Middle frontal gyrus (tissue), 1 donor: ENCODE measurements at regions not wholly inside any gene's neighbourhood (a gene's known extent, or its start where the extent isn't known, plus 50 kb on each side); places are given as distances from the start of the nearest gene placed in this dataset.

Source experiments
- DNase-seq: peaks from one replicate; pipeline ENCODE4 v3.0.0-alpha.2; 2015; ENCODE audit warnings: low spot score; ENCODE audit errors: extremely low spot score

DNA sequence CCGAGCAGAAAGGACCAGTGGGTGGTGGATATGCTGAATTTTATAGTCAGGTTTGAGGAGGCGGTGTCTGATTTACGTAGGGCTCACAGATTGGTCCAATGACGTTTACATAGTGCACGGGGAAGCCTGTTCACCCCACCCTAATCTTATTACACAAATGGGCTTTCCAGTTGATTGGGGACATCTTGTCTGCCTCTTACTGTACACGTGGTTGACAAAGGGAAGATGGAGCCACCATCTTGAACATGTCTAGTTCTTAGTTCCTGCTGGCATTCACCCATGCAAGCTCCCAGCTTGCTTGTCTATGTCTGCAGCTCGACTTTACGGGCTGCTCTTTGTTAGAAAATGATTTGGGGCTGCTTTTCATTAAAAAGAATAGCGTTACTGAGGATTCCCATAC lies 332.0 kb upstream of the SLCO3A1 start:
- no peak for DNase-seq

DNA sequence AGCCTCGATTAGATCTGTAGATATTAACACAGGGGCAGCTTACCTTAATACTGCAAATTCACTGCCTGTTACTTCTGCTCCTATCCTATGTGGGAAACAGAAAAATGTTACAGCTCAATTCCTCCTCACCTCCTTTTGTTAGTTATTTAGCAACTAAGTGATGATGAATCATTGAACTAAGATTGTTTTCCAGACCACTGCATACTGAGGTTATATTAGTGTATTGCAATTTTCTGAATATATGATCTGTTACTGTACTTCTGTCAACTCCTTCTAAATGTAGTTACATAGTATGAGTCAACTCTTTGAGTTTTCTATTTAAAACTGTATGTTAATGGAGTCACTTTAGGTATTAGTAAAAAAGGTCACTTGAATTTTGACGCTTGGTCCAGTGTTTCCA lies 331.5 kb upstream of the SLCO3A1 start:
- DNase-seq: no peak

DNA sequence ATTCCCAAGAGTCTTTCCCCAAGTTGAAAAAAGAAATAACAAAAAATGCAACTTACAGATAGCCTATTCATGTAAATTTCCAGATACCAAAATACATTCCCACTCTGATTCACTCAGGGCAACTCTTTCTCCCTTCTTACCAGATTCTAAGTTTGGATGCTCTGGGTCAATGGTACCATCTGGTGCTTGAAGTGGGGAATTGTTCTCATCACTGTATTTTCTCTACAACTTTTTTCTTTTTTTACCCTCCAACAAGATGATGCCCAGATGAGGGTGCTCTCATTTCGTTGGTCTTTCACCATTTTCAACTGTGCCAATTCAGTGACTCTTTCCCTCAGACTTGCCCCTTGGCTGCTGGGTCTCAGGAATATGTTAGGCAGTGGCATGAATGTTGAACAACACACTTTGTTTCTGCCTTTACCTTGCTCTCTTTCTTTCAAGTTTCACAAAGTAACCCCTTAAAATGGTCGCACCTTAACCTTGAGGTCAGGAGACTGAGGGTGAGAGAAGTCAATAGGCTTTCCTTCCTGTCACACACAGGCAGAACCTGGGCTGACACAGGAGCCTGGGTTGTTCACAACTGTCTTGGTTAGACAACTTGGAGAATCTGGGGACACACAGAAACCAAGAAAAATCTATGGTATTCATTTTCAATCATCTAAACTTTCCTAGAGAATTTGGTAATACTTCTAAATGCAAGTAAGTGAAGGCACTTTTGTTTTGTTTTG lies 330.7 kb upstream of the SLCO3A1 start:
- DNase-seq: peak; percentile 34

DNA sequence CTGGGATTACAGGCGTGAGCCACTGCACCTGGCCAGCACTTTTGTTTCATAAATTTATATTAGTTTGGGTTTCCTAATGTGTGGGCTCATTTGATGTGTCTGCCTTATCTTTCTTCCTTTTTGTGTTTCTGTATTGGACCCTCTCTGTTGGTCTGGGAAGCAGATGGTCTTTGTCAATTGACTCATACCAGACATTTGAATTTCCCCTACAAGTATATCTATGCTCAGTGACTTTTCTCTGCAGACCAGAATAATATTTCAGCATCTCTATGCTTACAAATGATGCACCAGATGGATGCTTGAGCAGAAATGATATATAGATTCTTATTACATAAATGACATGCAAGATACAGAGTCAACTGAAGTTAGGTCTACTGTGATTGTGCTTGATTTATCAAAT lies 329.9 kb upstream of the SLCO3A1 start:
- DNase-seq: no peak

DNA sequence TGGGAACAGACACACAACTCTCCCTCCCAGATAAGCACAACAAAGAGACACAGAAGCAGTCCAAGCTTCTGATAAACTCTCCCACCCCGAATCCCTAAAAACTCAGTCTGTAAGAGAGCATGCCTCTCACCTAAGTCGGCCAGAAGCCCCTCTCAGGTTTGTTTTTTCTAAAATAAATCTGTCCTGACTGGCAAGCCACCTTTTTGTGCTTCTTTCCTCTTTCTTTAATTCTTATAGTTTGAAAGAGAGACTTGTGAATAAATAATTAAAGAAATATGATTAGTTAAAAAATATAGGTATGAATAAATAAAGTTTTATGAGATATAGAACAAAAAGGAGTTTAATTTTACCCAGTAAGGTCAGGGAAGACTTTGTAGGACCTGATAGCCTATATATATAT lies 329.0 kb upstream of the SLCO3A1 start:
- no peak for DNase-seq

DNA sequence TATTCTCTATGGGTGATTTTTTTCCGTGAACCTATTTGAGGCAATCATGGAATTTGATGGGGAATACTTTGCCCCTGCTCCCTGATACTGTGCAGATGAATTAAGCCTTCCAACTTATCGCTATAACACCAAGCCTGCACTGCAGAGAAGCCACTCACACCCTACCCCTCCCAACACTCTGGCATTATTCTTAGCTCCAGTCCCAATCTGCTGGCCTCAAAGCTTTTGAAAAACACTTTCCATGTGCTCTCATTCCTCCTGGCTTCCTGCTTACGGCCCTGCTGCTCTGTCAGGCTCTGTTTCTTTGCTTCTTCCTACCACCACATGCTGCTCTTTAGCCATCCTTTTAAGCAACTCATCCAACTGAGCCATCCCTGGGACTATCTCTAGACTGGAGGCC lies 327.8 kb upstream of the SLCO3A1 start:
- no peak for DNase-seq

DNA sequence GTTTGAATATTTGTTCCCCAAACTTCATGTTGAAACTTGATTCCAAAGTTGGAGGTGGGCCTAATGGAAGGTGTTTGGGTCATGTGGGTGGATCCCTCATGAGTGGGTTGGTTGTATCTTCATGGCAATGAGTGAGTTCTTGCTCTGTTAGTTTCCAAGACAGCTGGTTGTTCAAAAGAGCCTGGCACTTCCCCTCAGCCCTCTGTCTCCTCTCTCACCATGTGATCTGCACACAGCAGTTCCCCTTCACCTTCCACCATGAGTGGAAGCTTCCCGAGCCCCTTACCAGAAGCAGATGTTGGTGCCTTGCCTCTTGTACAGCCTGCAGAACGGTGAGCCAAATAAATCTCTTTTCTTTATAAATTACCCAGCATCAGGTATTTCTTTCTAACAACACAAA lies 327.1 kb upstream of the SLCO3A1 start:
- no peak for DNase-seq

DNA sequence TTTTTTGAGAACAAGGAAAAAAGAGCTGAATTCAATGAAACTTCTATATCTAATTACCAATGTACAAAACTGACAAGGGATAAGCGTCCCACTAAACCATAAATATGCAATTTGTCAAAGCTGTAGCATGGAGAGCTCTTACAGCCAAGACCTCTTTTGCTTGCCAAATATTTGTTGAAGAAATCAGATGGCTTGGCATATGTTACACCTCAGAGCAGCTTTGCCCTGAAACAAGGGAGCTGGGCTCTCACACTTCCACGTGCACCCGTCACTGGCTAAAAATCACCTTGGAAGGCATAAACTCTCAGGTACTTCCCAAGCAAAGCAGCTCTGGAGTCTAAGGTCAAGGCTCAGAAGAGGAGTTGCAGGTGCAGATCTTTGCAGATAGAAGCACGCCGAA lies 324.7 kb upstream of the SLCO3A1 start:
- DNase-seq: no peak

DNA sequence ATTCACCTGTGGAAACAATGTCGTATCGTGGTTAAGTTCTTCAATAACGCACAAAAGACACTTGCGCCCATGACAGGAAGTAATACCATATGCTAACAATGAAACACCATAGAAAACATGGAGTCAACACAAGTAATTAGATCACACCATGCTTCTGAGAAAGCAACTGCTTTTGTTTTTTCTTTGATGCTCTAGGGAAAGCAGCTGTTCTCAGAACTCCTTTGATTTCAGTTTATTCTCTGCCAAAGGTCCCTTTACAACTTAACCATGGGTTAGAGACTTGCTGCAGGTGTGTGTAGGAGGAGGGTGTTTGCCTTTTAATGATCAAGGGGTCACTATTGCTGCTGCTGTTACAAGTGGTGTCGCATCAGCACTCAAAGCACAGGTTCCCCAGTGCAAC lies 324.0 kb upstream of the SLCO3A1 start:
- no peak for DNase-seq

DNA sequence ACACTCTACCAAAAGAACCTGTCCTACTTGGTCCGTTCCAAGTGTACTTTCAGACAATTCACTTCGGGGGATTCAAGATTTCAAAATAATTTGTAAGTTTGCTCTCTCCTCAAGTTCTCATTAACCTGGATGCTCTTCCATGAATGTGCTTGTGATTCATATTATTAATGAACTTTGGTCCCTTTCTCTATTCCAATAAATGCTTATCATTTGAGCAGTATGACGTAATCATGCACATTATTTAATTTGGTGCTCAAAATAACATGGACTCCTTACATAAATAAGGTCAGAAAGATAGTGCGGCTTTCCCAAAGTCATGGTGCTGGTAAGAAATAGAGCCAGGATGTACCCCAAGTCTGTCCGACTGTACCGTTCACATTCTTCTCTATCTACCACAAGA lies 323.2 kb upstream of the SLCO3A1 start:
- DNase-seq: no peak

DNA sequence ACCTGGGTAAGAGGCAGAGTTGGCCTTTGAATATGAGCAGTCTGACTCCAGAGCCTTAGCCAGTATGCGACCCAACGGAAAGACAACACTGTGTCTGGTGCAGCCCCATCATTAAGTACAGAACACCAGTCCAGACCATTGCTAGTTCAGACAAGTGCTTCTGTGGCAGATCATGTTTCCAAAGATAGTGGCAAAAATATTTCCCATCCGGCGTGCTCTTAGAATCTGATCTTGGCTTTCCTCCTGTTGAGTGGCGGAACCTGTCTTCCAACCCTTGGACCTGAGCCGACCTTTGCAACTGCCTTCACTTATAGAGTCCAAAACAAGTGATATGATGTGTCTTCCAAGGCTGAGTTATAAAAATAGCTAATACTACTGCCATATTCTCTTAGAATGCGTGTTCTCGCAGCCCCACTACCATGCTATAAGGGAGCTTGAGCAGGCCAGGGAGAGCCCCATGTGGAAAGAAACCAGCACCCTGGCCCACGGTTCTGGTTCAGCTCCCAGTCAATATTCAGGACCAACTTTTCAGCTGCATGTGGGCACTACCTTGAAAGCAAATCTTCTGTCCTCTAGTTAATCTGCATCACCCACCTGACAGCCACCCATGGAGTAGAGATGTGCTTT lies 322.4 kb upstream of the SLCO3A1 start:
- DNase-seq: no peak

DNA sequence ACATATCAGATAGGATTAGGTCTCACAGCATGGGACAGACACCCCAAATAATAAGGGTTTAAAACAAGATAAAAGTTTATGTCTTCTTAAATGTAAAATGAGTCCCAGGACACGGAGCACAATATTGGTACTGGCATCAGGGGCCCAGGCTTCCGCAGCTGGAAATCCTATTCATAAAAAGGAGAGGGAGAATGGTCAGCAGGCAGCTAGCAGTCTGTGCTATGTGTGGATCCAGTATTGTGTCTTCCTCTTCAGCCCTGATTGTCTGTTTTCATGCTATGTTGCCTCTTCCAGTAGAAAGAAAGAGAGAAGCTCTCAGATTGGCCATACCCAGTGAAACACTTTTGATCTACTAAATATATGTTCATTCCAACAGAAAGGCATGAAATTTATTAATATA lies 319.3 kb upstream of the SLCO3A1 start:
- no peak for DNase-seq

DNA sequence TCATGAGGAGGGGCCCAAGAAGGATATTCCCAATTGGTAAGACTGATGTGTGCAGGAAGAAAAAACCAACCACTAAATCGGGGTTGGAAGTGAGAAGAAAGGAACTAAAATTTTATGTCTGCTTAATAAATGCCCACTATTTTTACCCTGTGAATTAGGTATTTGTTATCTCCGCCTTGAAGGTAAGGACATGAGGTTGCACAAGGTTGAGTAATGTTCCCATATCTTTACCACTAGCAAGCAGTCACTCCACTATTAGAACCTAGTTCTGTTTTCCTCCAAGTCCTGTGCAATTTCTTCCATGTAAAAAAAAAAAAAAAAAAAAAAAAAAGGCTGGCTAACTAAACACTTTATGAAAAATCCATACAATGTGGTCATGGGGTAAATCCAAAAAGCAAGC lies 318.5 kb upstream of the SLCO3A1 start:
- no peak for DNase-seq

DNA sequence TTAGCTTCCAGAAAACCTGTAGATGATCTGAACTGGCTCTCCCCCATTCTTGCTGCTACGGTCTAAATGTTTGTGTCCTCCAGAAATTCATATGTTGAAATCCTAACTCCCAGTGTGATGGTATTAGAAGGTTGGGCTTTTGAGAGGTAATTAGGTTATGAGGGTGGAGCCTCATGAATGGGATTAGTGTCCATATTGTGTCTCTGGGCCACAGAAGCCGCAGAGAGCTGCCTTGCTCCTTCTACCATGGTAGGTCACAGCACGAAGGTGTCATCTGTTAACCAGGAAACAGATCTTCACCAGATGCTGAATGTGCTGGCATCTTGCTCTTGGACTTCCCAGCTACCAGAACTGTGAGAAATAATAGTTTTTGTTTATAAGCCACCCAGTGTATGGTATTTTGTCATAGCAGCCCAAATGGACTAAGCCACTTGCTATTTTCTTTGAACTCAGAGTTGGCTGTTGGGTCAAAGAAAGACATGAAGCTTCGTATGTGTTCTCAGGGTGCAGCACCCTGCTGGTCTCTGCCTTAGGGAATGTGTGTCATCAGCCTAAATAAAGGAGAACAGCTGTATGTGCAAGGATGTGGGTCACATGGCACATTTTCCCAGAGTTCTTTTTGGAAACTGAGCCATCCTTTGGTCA lies 317.5 kb upstream of the SLCO3A1 start:
- no peak for DNase-seq

DNA sequence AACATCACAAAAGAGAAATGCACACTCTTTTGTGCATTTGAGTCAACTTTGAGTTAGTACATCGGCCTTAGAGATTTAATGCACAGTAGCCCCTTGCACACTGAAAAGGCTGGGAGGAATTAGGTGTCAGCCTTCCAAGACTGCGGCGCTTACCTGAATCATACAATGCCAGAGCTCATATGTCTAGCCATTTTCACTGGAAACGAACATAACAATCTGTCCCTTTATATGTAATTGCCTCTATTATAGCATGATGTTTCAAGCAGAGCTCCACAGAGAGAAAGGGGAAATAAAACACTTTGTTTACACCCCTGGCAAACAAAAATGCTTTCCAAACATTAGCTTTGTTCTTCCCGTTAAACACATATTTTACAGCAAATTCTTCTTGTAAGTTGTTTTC lies 315.7 kb upstream of the SLCO3A1 start:
- no peak for DNase-seq

DNA sequence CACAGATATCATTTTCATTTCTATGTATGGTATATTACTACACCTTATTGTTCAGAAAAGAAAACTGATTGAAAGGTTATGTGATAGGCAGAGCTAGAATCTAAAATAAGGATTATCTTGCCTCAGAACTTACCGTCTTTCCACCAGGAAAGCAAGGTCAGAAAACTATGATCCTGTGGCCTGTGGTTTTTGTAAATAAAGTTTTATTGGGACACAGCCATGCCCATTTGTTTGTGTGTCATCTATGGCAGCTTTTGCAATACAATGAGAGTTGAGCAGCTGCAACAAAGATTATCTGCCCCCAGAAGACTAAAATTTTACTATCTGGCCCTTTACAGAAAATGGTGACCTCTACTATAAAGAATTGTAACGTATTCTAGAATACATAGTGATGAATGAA lies 314.7 kb upstream of the SLCO3A1 start:
- no peak for DNase-seq

DNA sequence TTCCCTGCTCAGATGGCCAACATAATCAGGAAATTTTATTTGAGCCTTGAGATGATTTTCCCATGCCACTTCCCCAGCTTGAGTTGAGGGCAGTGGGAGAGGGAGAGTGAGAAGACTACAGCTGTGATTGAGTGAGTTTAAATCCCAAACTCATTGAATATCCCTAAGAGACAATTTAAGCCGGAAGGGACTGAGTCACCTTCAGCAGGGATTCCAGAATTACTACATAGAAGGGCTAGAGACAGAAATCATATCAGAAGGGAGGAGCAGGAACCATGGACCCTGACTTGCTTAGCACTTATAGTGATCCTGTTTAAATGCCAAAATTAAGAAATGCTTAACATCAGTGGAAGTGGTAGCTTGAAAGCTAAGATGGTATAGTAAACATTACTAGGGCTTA lies 312.2 kb upstream of the SLCO3A1 start:
- DNase-seq: no peak

DNA sequence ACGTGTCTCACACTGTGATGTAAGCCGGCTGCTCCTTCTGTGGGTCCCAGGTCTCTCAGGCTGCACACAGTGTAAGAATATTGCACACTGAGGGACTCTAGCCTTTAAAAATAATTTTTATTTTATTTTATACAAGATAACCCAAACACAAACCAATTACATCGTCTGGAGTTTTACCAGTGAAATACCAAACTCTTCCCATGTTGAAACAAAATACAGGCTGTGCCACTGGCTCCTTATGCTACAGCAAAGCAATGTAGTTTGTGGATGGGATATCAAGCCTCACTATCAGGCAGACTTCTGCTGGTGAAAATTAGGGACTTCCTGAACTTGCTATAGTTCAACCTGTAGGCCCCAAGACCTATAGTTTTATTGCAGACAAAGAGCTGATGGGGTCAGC lies 311.3 kb upstream of the SLCO3A1 start:
- DNase-seq: no peak

DNA sequence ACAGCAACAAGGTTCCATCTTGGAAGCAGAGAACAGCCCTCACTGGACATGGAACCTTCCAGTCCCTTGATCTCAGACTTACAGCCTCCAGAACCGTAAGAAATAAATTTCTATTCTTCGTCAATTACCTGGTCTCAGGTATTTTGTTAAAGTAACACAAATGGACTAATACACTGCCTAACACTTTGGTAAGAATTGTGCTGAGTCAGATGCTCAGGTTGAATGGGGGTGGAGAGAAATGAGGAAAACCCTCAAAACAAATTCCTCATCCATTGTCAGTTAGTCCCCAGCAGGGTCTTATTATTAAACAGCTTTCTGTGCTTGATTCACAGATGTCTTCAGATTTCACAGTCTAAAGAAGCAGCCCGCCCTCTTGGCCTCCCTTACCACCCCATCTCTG lies 306.2 kb upstream of the SLCO3A1 start:
- DNase-seq: no peak

DNA sequence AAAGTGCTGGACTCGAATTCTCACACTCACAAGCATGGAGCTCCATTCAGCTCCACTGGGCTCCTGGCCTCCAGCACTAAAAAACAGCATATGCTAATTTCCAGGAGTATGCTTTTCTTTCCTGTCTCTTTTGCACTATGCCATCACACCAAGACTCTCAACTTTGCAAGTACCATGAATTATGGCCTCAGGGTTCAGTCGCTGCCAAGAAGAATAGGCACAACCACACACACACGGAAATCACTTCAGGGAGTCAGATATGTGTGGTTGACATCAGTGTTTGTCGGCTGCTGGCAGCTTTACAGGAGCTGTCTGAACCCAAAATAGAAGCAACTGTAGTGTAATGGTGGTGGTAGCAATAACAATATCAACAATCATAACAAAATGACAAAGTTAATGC lies 305.0 kb upstream of the SLCO3A1 start:
- no peak for DNase-seq

DNA sequence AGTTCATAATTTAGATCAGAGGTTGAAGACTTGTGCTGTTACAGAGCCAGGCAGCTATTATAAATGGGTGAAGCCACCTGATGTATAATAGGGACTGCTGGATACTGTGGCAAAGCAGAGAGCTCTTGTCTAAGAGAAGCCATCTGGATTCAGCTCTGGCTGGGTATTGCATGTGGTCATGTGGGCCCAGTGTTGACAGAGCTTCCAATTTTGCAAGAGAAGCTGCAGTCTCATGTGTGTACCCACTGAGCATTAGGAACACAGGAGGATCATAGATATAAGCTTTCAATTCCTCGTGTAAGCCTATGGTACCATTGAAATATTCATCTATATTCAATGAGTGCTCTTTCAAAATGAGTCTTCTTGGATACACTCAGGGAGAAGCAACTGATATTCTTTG lies 303.9 kb upstream of the SLCO3A1 start:
- DNase-seq: no peak

DNA sequence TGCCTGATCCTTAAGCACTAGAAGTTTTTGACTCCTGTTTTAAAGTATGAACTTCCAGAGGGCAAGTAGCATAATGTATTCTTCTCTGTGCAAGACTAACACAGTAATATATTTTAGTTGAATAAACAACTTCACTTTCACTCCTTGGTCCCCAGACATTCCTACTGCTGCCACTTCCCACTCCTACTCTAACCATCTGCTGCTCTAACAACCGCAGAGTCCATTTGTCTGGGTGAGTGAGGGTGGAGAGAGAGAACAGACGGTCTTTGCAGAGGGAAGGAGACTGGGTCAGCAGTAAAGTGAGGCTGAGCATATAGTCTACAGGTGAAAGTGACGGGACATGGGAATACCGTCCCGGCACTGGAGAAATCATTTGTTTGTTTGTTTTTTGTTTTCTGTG lies 301.0 kb upstream of the SLCO3A1 start:
- peak; percentile 67 for DNase-seq
